ENCODE measurements at regions not wholly inside any gene's neighbourhood (a gene's known extent, or its start where the extent isn't known, plus 50 kb on each side); places are given as distances from the start of the nearest gene placed in this dataset.

DNA sequence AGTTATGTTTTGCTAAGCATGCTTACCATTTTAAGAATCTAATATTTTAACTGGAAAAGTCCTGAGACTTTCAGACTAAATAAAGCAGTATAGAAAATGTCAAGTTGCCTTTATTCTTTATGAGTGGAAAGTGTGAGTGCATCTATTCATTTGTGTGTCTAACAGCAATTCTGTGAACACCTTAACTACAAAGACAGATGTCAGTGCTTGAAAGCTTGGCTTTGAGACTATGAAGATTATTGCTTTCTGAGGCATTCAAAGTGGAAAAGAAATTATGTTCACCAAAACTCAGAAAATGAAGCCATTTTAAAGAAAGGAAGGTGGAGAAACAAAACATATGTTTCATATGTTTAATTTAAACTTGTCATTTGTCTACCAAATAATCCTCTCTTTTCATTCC lies 294.5 kb upstream of the SEMA3C start:
- TF ChIP-seq, protein P1, sequence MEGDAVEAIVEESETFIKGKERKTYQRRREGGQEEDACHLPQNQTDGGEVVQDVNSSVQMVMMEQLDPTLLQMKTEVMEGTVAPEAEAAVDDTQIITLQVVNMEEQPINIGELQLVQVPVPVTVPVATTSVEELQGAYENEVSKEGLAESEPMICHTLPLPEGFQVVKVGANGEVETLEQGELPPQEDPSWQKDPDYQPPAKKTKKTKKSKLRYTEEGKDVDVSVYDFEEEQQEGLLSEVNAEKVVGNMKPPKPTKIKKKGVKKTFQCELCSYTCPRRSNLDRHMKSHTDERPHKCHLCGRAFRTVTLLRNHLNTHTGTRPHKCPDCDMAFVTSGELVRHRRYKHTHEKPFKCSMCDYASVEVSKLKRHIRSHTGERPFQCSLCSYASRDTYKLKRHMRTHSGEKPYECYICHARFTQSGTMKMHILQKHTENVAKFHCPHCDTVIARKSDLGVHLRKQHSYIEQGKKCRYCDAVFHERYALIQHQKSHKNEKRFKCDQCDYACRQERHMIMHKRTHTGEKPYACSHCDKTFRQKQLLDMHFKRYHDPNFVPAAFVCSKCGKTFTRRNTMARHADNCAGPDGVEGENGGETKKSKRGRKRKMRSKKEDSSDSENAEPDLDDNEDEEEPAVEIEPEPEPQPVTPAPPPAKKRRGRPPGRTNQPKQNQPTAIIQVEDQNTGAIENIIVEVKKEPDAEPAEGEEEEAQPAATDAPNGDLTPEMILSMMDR (IDR thresholded peaks at IDR 0.05) = no peak
- TF ChIP-seq POLR2AphosphoS5 (IDR thresholded peaks at IDR 0.05) = no peak
- H3K27ac ChIP-seq (replicated peaks in 1 of 4) = no peak overlapping the region
- intact Hi-C loops (cut with DNase I) = no loop called here

DNA sequence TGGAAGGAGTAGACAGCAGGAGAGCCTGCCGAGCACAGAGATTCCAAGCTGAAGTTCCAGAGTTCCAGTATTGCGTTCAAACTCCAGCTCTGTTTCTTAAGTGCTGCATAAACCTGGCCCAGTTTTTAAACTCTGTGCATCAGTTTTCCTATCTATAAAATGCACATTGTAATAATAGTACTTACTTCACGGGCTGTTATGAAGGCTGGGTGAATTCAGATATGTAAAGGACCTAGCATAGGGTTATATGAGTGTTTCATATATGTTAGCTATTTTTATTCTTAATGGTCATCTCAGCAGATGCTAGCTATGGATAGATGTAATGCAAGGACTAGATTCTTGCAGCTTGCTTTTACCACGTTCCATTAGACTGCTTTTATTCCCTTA lies 293.1 kb upstream of the SEMA3C start:
- H3K27ac ChIP-seq (replicated peaks in 1 of 4) = no peak overlapping the region
- DNase-seq (ENCODE audit: extremely low spot score) = no peak
- WGBS = 72% methylated on average over 4 of the region's 4 CpGs
- H3K4me1 ChIP-seq = peaks cover 0 to 24% (median 6%) of the 10 kb centered on the region in 4 donors
- H3K36me3 ChIP-seq = no peaks in the 10 kb centered on the region
- no peaks in the 10 kb centered on the region for H3K27me3 ChIP-seq
- intact Hi-C loops (cut with DNase I) = no loop called here
- no peak overlapping the region for H3K4me3 ChIP-seq
- no peaks in the 10 kb centered on the region for H3K9me3 ChIP-seq
- TF ChIP-seq POLR2A (IDR thresholded peaks at IDR 0.05; ENCODE audit: low read depth) (no peak), EP300 (IDR thresholded peaks at IDR 0.05) (no peak), POLR2AphosphoS5 (IDR thresholded peaks at IDR 0.05) (no peak)
- TF ChIP-seq, protein P1 (IDR thresholded peaks at IDR 0.05) = no peak

More for the DNA sequence above, 294.5 kb upstream of the SEMA3C start:
- Histone ChIP-seq H3K4me1 (peaks cover 0 to 24% (median 6%) of the 10 kb centered on the region in 4 donors), H3K27me3 (no peaks in the 10 kb centered on the region), H3K36me3 (no peaks in the 10 kb centered on the region), H3K4me3 (no peak overlapping the region), H3K9me3 (no peaks in the 10 kb centered on the region)
- DNase-seq (ENCODE audit: extremely low spot score) = no peak

DNA sequence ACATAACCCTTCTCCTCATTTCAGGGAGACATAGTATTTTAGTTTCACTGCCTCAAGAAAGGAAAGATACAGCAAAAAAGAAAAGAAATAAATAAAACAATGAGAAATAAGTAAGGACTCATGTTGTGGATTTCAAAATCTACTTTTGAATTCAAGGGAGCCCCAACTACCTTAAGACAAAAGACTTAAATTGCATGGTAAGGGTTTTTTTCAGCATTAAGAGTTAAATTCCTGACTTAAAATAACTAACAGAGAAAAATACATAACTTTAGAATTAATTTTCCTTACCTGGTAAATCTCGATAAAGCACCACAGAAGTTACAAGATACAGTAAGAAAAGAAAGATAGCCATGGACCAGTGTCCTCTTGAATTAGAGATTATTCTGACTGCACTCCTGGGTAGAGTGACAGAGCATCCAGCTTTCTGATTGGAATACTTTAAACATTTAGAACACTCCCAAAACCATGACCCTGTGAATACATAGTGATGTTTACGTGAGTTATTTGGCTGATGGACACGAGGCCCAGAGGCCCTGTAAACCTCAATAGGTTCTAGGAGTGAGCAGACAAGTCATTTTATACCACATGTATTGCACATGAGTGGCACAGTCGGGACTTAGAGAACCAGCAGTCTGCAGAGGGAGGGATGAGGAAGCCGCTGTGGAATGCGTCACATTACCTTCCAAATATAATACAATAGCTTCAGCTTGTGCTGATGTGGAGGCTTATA lies 292.5 kb upstream of the SEMA3C start:
- Histone ChIP-seq H3K4me3 (no peak overlapping the region), H3K27me3 (no peaks in the 10 kb centered on the region), H3K4me1 (peaks cover 0 to 24% (median 6%) of the 10 kb centered on the region in 4 donors), H3K9me3 (no peaks in the 10 kb centered on the region), H3K36me3 (no peaks in the 10 kb centered on the region), H3K27ac (replicated peaks in 1 of 4) (no peak overlapping the region)
- DNase-seq (ENCODE audit: extremely low spot score) = no peak
- intact Hi-C loops (cut with DNase I) = no loop called here
- TF ChIP-seq POLR2A (IDR thresholded peaks at IDR 0.05; ENCODE audit: low read depth) (no peak), POLR2AphosphoS5 (IDR thresholded peaks at IDR 0.05) (peak in 1 of 2 donors; percentile 26), EP300 (IDR thresholded peaks at IDR 0.05) (no peak)
- TF ChIP-seq, protein P1 (IDR thresholded peaks at IDR 0.05) = no peak
- 39% methylated on average over 6 of the region's 6 CpGs for WGBS

DNA sequence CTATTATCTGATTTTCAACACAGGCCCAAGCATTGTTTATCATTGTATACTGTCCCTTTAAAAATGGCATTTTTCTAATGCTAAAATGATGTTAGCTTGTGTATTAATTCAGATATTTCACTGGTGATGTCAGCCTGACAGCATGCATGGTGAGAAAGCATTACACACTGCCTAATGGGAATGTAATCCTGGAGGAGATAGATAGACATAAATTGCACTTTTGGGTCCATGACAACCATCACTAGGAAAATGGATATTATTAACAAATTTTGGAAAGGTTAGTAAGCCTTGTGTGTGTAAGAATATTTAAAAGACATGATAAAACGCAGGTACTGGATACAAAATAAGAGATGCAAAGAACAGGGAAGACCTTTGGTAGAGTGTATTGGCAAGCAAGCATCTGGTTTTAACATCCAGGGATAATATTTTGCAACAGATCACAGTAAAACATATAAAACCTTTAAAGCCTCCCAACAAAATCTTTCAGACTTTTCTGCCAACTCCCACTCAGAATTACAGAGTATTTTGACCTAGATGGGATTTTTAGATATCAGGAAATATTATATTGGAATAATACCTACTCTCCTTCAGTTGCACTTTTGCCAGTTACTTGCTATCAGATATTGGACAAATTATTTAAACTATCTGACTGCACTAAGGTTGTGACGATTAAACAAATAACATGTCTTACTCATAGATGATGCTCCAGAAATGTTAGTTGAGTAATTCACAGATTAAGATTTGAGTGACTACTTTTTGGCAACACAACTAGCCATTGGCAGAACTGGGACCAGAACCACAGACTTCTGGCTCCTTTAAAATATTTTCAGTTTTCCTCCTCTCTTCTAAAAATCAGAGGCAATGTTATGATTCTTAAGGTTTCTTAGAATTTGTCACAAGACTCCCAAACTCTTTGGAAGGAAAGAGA lies 291.6 kb upstream of the SEMA3C start:
- Histone ChIP-seq H3K4me3 (no peak overlapping the region), H3K27me3 (no peaks in the 10 kb centered on the region), H3K4me1 (peaks cover 0 to 24% (median 6%) of the 10 kb centered on the region in 4 donors), H3K36me3 (no peaks in the 10 kb centered on the region), H3K27ac (replicated peaks in 1 of 4) (no peak overlapping the region), H3K9me3 (no peaks in the 10 kb centered on the region)
- no peak for DNase-seq (ENCODE audit: extremely low spot score)
- WGBS = 36% methylated on average over 2 of the region's 2 CpGs
- TF ChIP-seq, protein P1 (IDR thresholded peaks at IDR 0.05) = no peak
- TF ChIP-seq POLR2AphosphoS5 (IDR thresholded peaks at IDR 0.05) (no peak), POLR2A (IDR thresholded peaks at IDR 0.05; ENCODE audit: low read depth) (no peak)
- intact Hi-C loops (cut with DNase I) = no loop called here

All from esophagus muscularis mucosa (tissue), 4 donors.